OCI-LY7 (cell line): ENCODE measurements at regions not wholly inside any gene's neighbourhood (a gene's known extent, or its start where the extent isn't known, plus 50 kb on each side); places are given as distances from the start of the nearest gene placed in this dataset.

Experiments
- BruUV-seq: library from RNA; stranded (reverse); fragments of 400-500 nt; replicated peaks from 2 replicates; lab custom pipeline; 2021; lab: Mats Ljungman, UMichigan
- CTCF ChIA-PET: fragments of 300-600 bp; sonication (Branson Sonifier 250); formaldehyde crosslinking; loops from one replicate; lab custom pipeline; 2022; ENCODE audit warnings: antibody characterized with exemption; ENCODE audit not compliant: unreplicated experiment; lab: Charles Lee
- POLR2A ChIA-PET: fragments of 300-600 bp; sonication (Branson Sonifier 250); formaldehyde crosslinking; loops from one replicate; lab custom pipeline; 2022; ENCODE audit warnings: antibody characterized with exemption; lab: Charles Lee
- DNase-seq: peaks from one replicate; pipeline ENCODE4 v3.0.0-alpha.2; 2015; ENCODE audit warnings: low spot score
- H2AFZ ChIP-seq: fragments of 200-600 bp; sonication (generic), shearing (Covaris generic); 2 replicates; pipeline ENCODE4 v1.6.1; 2014; ENCODE audit warnings: mild to moderate bottlenecking, antibody characterized with exemption, low read length, moderate library complexity
- H3K27ac ChIP-seq: fragments of 200-600 bp; sonication (generic); 2 replicates; pipeline ENCODE4 v1.5.1; 2014; ENCODE audit warnings: mixed run types, low read depth, mild to moderate bottlenecking, moderate library complexity, low read length, inconsistent platforms; ENCODE audit not compliant: poor library complexity, severe bottlenecking
- H3K36me3 ChIP-seq: fragments of 200-600 bp; sonication (generic); 2 replicates; pipeline ENCODE4 v1.6.1; 2014; ENCODE audit warnings: mild to moderate bottlenecking, antibody characterized with exemption, low read length, moderate library complexity, mixed read lengths; ENCODE audit not compliant: insufficient read depth
- H3K4me1 ChIP-seq: fragments of 200-600 bp; sonication (generic); 2 replicates; pipeline ENCODE4 v1.5.1; 2014; ENCODE audit warnings: mild to moderate bottlenecking, low read length; ENCODE audit not compliant: insufficient read depth, poor library complexity, severe bottlenecking
- H3K4me2 ChIP-seq: fragments of 200-600 bp; sonication (generic); 2 replicates; pipeline ENCODE4 v1.6.1; 2014; ENCODE audit warnings: mild to moderate bottlenecking, low read length
- H3K4me3 ChIP-seq: fragments of 200-600 bp; sonication (generic); 2 replicates; pipeline ENCODE4 v1.5.1; 2014; ENCODE audit warnings: mild to moderate bottlenecking, low read depth, low read length; ENCODE audit not compliant: poor library complexity, severe bottlenecking
- H3K79me2 ChIP-seq: fragments of 200-600 bp; sonication (generic); 2 replicates; pipeline ENCODE4 v1.6.1; 2016; ENCODE audit warnings: low read depth, mild to moderate bottlenecking, low read length, moderate library complexity, mixed read lengths; ENCODE audit not compliant: insufficient read depth
- H3K9me2 ChIP-seq: fragments of 200-600 bp; sonication (generic); 2 replicates; pipeline ENCODE4 v1.6.1; 2016; ENCODE audit warnings: mild to moderate bottlenecking, low read length, mixed read lengths; ENCODE audit not compliant: insufficient read depth
- H3K9me3 ChIP-seq: fragments of 200-600 bp; sonication (generic); 2 replicates; pipeline ENCODE4 v1.6.1; 2014; ENCODE audit warnings: mild to moderate bottlenecking, mixed run types, low read length, mixed read lengths
- H4K20me1 ChIP-seq: fragments of 200-600 bp; sonication (generic); 2 replicates; pipeline ENCODE4 v1.6.1; 2014; ENCODE audit warnings: mild to moderate bottlenecking, antibody characterized with exemption, low read length, moderate library complexity, mixed read lengths; ENCODE audit not compliant: insufficient read depth
- CTCF ChIP-seq: fragments of 200-600 bp; sonication (generic); conservative IDR thresholded peaks from 2 replicates; pipeline ENCODE4 v1.5.1; 2014; ENCODE audit warnings: mild to moderate bottlenecking, antibody characterized with exemption, low read length, moderate library complexity, mixed read lengths
- EZH2phosphoT487 ChIP-seq: fragments of 200-600 bp; sonication (generic); IDR thresholded peaks from 2 replicates; pipeline ENCODE4 v1.6.1; 2018; ENCODE audit warnings: low read depth, borderline replicate concordance, mild to moderate bottlenecking, mixed run types, antibody characterized with exemption, low read length, moderate library complexity, mixed read lengths
- intact Hi-C: fragments of 100-400 bp; cut with micrococcal nuclease; formaldehyde crosslinking; loops from one replicate; pipeline ENCODE4 v1.10.0; 2022; ENCODE audit not compliant: unreplicated experiment

DNA sequence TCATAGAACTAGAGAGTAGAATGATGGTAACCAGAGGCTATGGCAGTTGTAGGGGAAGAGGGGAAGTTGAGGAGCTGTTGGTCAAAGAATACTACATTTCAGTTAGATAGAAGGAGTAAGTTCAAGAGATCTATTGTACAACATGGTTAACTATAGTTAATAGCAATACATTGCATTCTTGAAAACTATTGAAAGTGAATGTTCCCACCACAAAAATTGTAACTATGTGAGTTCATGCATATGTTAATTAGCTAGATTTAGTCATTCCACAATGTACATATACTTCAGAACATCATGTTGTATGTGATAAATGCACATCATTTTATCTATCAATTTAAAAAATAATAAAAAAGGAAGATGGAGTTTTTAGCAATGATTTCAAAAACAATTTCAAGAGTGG, 125.3 kb upstream of the IL15 start:
- BruUV-seq: no TSS peak
- intact Hi-C loops: no loop called here
- Histone ChIP-seq H4K20me1 (no peaks in the 10 kb centered on the region), H2AFZ (no peak overlapping the region), H3K27ac (no peak overlapping the region), H3K9me3 (no peaks in the 10 kb centered on the region), H3K36me3 (no peaks in the 10 kb centered on the region), H3K4me1 (no peaks in the 10 kb centered on the region), H3K9me2 (no peaks in the 10 kb centered on the region), H3K79me2 (no peaks in the 10 kb centered on the region), H3K4me2 (no peak overlapping the region), H3K4me3 (no peak overlapping the region)
- no peak for DNase-seq
- POLR2A ChIA-PET: interaction anchor here (0.7 kb wide), 1 partner anchor 8 kb away, joined by 3 read pairs; no protein-coding TSS in a partner anchor
- CTCF ChIA-PET: interaction anchor here (0.6 kb wide), 1 partner anchor 27 kb away, joined by 3 read pairs; no protein-coding TSS in a partner anchor
- TF ChIP-seq EZH2phosphoT487 (no peak), CTCF (no peak)

GRCh38 chr4:141513866-141514265, 122.5 kb upstream of the IL15 start:
- Histone ChIP-seq H3K4me1 (no peaks in the 10 kb centered on the region), H4K20me1 (no peaks in the 10 kb centered on the region), H3K4me2 (no peak overlapping the region), H3K79me2 (no peaks in the 10 kb centered on the region), H2AFZ (no peak overlapping the region), H3K9me2 (no peaks in the 10 kb centered on the region), H3K9me3 (no peaks in the 10 kb centered on the region), H3K36me3 (no peaks in the 10 kb centered on the region), H3K4me3 (no peak overlapping the region), H3K27ac (no peak overlapping the region)
- POLR2A ChIA-PET: no interaction called here
- BruUV-seq: no TSS peak
- CTCF ChIA-PET: no interaction called here
- intact Hi-C loops: no loop called here
- DNase-seq: no peak
- TF ChIP-seq CTCF (no peak), EZH2phosphoT487 (no peak)

GRCh38 chr4:141518222-141518621, 118.2 kb upstream of the IL15 start:
- Histone ChIP-seq H3K9me3 (no peaks in the 10 kb centered on the region), H4K20me1 (no peaks in the 10 kb centered on the region), H3K4me3 (no peak overlapping the region), H3K4me1 (no peaks in the 10 kb centered on the region), H3K79me2 (no peaks in the 10 kb centered on the region), H2AFZ (no peak overlapping the region), H3K36me3 (no peaks in the 10 kb centered on the region), H3K4me2 (no peak overlapping the region), H3K27ac (no peak overlapping the region), H3K9me2 (no peaks in the 10 kb centered on the region)
- TF ChIP-seq CTCF (no peak), EZH2phosphoT487 (no peak)
- intact Hi-C loops: no loop called here
- DNase-seq: no peak
- CTCF ChIA-PET: no interaction called here
- POLR2A ChIA-PET: no interaction called here
- no TSS peak for BruUV-seq
